Prostate gland (tissue), 2 donors: ENCODE measurements at regions not wholly inside any gene's neighbourhood (a gene's known extent, or its start where the extent isn't known, plus 50 kb on each side); places are given as distances from the start of the nearest gene placed in this dataset.

Source experiments
- CTCF ChIP-seq, 4 experiments: fragments of 200-600 bp in 2 of 4; fragments of 450-650 bp in 2 of 4; sonication (generic) in 2 of 4; IDR thresholded peaks; 1 replicate in 3 of 4; 2 replicates in 1 of 4; pipeline ENCODE4 v1.5.1; 2016 to 2019; ENCODE audit warnings: antibody characterized with exemption in 4 of 4, mild to moderate bottlenecking in 2 of 4, moderate library complexity in 2 of 4
- POLR2A ChIP-seq: fragments of 450-650 bp; IDR thresholded peaks from one replicate; pipeline ENCODE4 v1.6.1; 2016; ENCODE audit warnings: antibody characterized with exemption, mild to moderate bottlenecking

DNA sequence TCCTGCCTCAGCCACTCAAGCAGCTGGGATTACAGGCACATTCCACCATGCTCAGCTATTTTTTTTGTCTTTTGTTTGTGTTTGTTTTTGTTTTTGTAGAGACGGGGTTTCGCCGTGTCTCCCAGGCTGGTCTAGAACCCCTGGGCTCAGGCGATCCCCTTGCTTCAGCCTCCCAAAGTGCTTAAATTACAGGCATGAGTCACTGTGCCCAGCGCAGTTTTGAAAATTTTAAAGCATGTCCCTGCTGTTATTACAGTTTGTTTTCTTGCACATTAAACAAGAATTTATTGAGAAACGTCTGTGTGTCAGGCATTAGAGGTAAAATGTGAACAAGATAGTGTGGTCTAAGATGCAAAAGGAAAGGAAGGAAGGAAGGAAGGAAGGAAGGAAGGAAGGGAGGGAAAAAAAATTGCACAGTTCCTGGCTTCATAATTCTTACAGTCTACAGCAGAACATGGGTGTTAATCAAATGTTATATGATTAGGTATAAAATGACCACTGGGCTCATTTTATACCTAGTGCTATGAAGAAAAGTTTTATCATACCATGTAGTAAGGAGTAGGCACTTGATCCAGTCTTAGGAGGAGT is 205.4 kb downstream of the SNX18 start:
- TF ChIP-seq CTCF (IDR thresholded peaks at IDR 0.05) (no peak), POLR2A (no peak)
